GM12872 (cell line): ENCODE measurements at regions not wholly inside any gene's neighbourhood (a gene's known extent, or its start where the extent isn't known, plus 50 kb on each side); places are given as distances from the start of the nearest gene placed in this dataset.

Experiments used
- CTCF ChIP-seq: IDR thresholded peaks from 3 replicates; pipeline ENCODE4 v1.5.1; 2011; ENCODE audit warnings: low read depth, mild to moderate bottlenecking, low read length, moderate library complexity; ENCODE audit not compliant: insufficient read depth

- TF ChIP-seq CTCF: no peak
Measured at GRCh38 chr7:13226385-13226784, 539.0 kb downstream of the ARL4A start.

DNA sequence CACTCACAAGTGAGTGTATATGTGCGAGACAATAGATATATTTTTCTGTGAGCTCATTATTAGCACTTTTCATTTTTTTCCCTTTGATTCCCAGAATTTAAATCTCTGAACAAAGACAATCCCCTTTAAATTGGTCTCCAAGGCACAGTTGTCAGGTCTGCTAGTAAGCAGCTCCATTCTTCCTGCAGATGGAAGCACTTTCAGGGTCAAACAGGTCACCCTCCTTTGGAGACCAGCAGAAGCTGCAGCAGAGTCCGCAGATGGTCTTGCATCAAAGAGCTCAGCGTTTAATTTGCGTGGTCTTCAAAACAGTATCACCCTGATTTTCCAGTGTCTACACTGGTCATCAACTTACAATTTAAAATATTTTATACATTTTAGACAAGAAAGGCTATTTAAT is 543.8 kb downstream of the ARL4A start:
- TF ChIP-seq CTCF: no peak

GRCh38 chr7:13235436-13235835 is 548.0 kb downstream of the ARL4A start:
- TF ChIP-seq CTCF: no peak

GRCh38 chr7:13236026-13236425 is 548.6 kb downstream of the ARL4A start:
- TF ChIP-seq CTCF: no peak

- no peak for TF ChIP-seq CTCF
Measured at GRCh38 chr7:13240349-13240748, 552.9 kb downstream of the ARL4A start.

DNA sequence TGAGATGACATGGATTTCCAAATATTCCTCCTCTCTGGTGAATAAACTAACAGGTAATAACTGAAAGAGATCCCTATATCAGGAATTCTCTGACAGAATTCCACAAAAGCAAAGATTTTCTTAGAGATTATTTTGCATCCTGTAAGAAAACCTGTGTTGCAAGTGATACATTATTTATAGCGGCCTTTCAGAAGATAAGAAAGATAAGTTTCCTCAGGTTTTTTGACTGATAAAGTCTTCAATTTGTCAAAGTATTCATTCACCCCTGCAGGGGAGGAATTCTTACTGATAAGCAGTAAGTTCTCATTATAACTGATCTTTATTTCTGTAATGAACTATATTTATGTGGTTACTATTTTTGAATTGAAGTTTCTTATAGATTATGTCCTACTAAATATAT is 554.0 kb downstream of the ARL4A start:
- no peak for TF ChIP-seq CTCF

GRCh38 chr7:13257661-13258060 is 570.2 kb downstream of the ARL4A start:
- TF ChIP-seq CTCF: no peak

DNA sequence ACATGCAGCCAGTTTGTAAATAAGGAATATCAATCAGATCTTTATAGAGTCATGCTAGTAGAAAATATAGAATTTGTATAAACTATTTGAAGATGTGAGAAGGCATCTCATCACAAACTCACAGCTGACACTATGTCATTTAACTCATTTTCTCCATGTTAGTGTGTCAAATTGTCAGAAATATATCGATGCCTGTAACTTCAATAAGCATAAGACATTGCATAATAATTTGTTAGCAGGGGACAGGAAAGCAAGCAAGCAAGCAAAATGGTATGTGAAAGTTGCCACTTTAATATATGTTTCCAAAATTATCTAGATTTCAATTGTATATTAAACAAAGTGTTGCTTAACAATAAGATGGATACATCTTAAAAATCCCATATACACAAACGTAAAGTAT is 571.0 kb downstream of the ARL4A start:
- TF ChIP-seq CTCF: no peak
